ENCODE measurements at regions not wholly inside any gene's neighbourhood (a gene's known extent, or its start where the extent isn't known, plus 50 kb on each side); places are given as distances from the start of the nearest gene placed in this dataset.
"Not testable (repeated sequence)": the region's sequence is repeated elsewhere in the genome, so short reads cannot be mapped to it uniquely, and the experiment has no call there.

GRCh38 chrX:151088221-151088620 lies 88.2 kb upstream of the GPR50 start:
- no peak overlapping the region for H3K4me3 ChIP-seq (ENCODE audit: low read length in 3 of 3)
- H3K4me1 ChIP-seq (ENCODE audit: control insufficient read depth in 2 of 3, insufficient read depth in 2 of 3, low read depth in 1 of 3, low read length in 3 of 3) = no peaks in the 10 kb centered on the region
- H3K9me3 ChIP-seq (ENCODE audit: control insufficient read depth in 2 of 3, insufficient read depth in 1 of 3, low read length in 3 of 3) = no peaks in the 10 kb centered on the region
- H3K27ac ChIP-seq (ENCODE audit: low read depth in 2 of 2, low read length in 2 of 2) = no peak overlapping the region
- H3K36me3 ChIP-seq (ENCODE audit: control insufficient read depth in 2 of 3, insufficient read depth in 3 of 3, low read length in 3 of 3) = no peaks in the 10 kb centered on the region
- no peak for TF ChIP-seq CTCF (IDR thresholded peaks at IDR 0.05; ENCODE audit: borderline replicate concordance, extremely low read depth, insufficient read depth)
- intact Hi-C loops (cut with DNase I) = no loop called here
- DNase-seq = no peak
- H3K9ac ChIP-seq (ENCODE audit: low read length in 3 of 3) = no peak overlapping the region
- H3K27me3 ChIP-seq (ENCODE audit: control insufficient read depth, insufficient read depth, low read length) = peaks cover 3% of the 10 kb centered on the region
- no peak for FAIRE-seq

- Histone ChIP-seq H3K36me3 (ENCODE audit: control insufficient read depth in 2 of 3, insufficient read depth in 3 of 3, low read length in 3 of 3) (no peaks in the 10 kb centered on the region), H3K9me3 (ENCODE audit: control insufficient read depth in 2 of 3, insufficient read depth in 1 of 3, low read length in 3 of 3) (no peaks in the 10 kb centered on the region), H3K4me3 (ENCODE audit: low read length in 3 of 3) (no peak overlapping the region), H3K9ac (ENCODE audit: low read length in 3 of 3) (no peak overlapping the region), H3K27ac (ENCODE audit: low read depth in 2 of 2, low read length in 2 of 2) (no peak overlapping the region), H3K4me1 (ENCODE audit: control insufficient read depth in 2 of 3, insufficient read depth in 2 of 3, low read depth in 1 of 3, low read length in 3 of 3) (no peaks in the 10 kb centered on the region), H3K27me3 (ENCODE audit: control insufficient read depth, insufficient read depth, low read length) (no peaks in the 10 kb centered on the region)
- no peak for FAIRE-seq
- TF ChIP-seq CTCF (IDR thresholded peaks at IDR 0.05; ENCODE audit: borderline replicate concordance, extremely low read depth, insufficient read depth) = no peak
- intact Hi-C loops (cut with DNase I) = no loop called here
- DNase-seq = no peak
Measured at GRCh38 chrX:151099001-151099400, 77.4 kb upstream of the GPR50 start.

- no peak for DNase-seq
- H3K4me3 ChIP-seq (ENCODE audit: low read length in 3 of 3) = no peak overlapping the region
- no peaks in the 10 kb centered on the region for H3K9me3 ChIP-seq (ENCODE audit: control insufficient read depth in 2 of 3, insufficient read depth in 1 of 3, low read length in 3 of 3)
- intact Hi-C loops (cut with DNase I) = no loop called here
- TF ChIP-seq CTCF (IDR thresholded peaks at IDR 0.05; ENCODE audit: borderline replicate concordance, extremely low read depth, insufficient read depth) = no peak
- no peaks in the 10 kb centered on the region for H3K36me3 ChIP-seq (ENCODE audit: control insufficient read depth in 2 of 3, insufficient read depth in 3 of 3, low read length in 3 of 3)
- H3K27me3 ChIP-seq (ENCODE audit: control insufficient read depth, insufficient read depth, low read length) = no peaks in the 10 kb centered on the region
- FAIRE-seq = no peak
- H3K27ac ChIP-seq (ENCODE audit: low read depth in 2 of 2, low read length in 2 of 2) = no peak overlapping the region
- H3K9ac ChIP-seq (ENCODE audit: low read length in 3 of 3) = no peak overlapping the region
- no peaks in the 10 kb centered on the region for H3K4me1 ChIP-seq (ENCODE audit: control insufficient read depth in 2 of 3, insufficient read depth in 2 of 3, low read depth in 1 of 3, low read length in 3 of 3)
Measured at GRCh38 chrX:151100799-151101198, 75.6 kb upstream of the GPR50 start.

- H3K4me1 ChIP-seq (ENCODE audit: control insufficient read depth in 2 of 3, insufficient read depth in 2 of 3, low read depth in 1 of 3, low read length in 3 of 3); H3K27ac ChIP-seq (ENCODE audit: low read depth in 2 of 2, low read length in 2 of 2); intact Hi-C loops (cut with DNase I); DNase-seq; FAIRE-seq; H3K27me3 ChIP-seq (ENCODE audit: control insufficient read depth, insufficient read depth, low read length); H3K9me3 ChIP-seq (ENCODE audit: control insufficient read depth in 2 of 3, insufficient read depth in 1 of 3, low read length in 3 of 3); H3K36me3 ChIP-seq (ENCODE audit: control insufficient read depth in 2 of 3, insufficient read depth in 3 of 3, low read length in 3 of 3); H3K9ac ChIP-seq (ENCODE audit: low read length in 3 of 3); H3K4me3 ChIP-seq (ENCODE audit: low read length in 3 of 3): not testable (repeated sequence)
Measured at GRCh38 chrX:151113200-151113599, 63.2 kb upstream of the GPR50 start.

Data from kidney (tissue), 13 donors.